ENCODE measurements at regions not wholly inside any gene's neighbourhood (a gene's known extent, or its start where the extent isn't known, plus 50 kb on each side); places are given as distances from the start of the nearest gene placed in this dataset.

- TF ChIP-seq CTCF (IDR thresholded peaks at IDR 0.05), result no peak
- ATAC-seq, result no peak
Measured at GRCh38 chr6:87846434-87846833, 144.4 kb upstream of the AKIRIN2 start.

GRCh38 chr6:87840324-87840723 lies 138.3 kb upstream of the AKIRIN2 start:
- no peak for TF ChIP-seq CTCF (IDR thresholded peaks at IDR 0.05)
- ATAC-seq (no peak), FAIRE-seq (no peak), DNase-seq (no peak)
- H3K27me3 ChIP-seq, result no peaks in the 10 kb centered on the region
- no peak overlapping the region for H3K4me3 ChIP-seq
- H3K36me3 ChIP-seq, result no peaks in the 10 kb centered on the region
- H3K4me1 ChIP-seq, result no peaks in the 10 kb centered on the region
- WGBS, 2 donors, result 90 to 91% methylated on average over 6 of the region's 6 CpGs
- H3K27ac ChIP-seq, result no peak overlapping the region
- intact Hi-C loops (cut with DNase I), result no loop called here
- H3K9me3 ChIP-seq, result no peaks in the 10 kb centered on the region

More at GRCh38 chr6:87846434-87846833, 144.4 kb upstream of the AKIRIN2 start:
- H3K36me3 ChIP-seq, result no peaks in the 10 kb centered on the region
- H3K27ac ChIP-seq, result no peak overlapping the region
- intact Hi-C loops (cut with DNase I), result no loop called here
- H3K4me1 ChIP-seq, result no peaks in the 10 kb centered on the region
- no peak overlapping the region for H3K4me3 ChIP-seq
- DNase-seq (no peak), FAIRE-seq (no peak)
- no peaks in the 10 kb centered on the region for H3K27me3 ChIP-seq
- no peaks in the 10 kb centered on the region for H3K9me3 ChIP-seq

- H3K4me3 ChIP-seq, result no peak overlapping the region
- WGBS, 2 donors, result 53 to 55% methylated on average over 2 of the region's 2 CpGs
Measured at GRCh38 chr6:87837876-87838275, 135.8 kb upstream of the AKIRIN2 start.

GRCh38 chr6:87837444-87837843 lies 135.4 kb upstream of the AKIRIN2 start:
- 80 to 83% methylated on average over 3 of the region's 3 CpGs for WGBS, 2 donors
- no peak for DNase-seq
- intact Hi-C loops (cut with DNase I), result no loop called here
- Histone ChIP-seq H3K27ac (no peak overlapping the region), H3K27me3 (no peaks in the 10 kb centered on the region), H3K4me1 (no peaks in the 10 kb centered on the region), H3K9me3 (no peaks in the 10 kb centered on the region), H3K36me3 (no peaks in the 10 kb centered on the region), H3K4me3 (no peak overlapping the region)
- TF ChIP-seq CTCF (IDR thresholded peaks at IDR 0.05), result no peak
- no peak for ATAC-seq
- FAIRE-seq, result no peak

More at GRCh38 chr6:87837876-87838275, 135.8 kb upstream of the AKIRIN2 start:
- TF ChIP-seq CTCF (IDR thresholded peaks at IDR 0.05), result no peak
- Histone ChIP-seq H3K27ac (no peak overlapping the region), H3K9me3 (no peaks in the 10 kb centered on the region), H3K4me1 (no peaks in the 10 kb centered on the region), H3K27me3 (no peaks in the 10 kb centered on the region), H3K36me3 (no peaks in the 10 kb centered on the region)
- intact Hi-C loops (cut with DNase I), result no loop called here
- DNase-seq, result no peak
- no peak for FAIRE-seq
- no peak for ATAC-seq

- H3K9me3 ChIP-seq, result no peaks in the 10 kb centered on the region
- H3K27ac ChIP-seq, result peak overlapping the region in 1 of 4 donors; percentile 41
- peak overlapping the region in 2 of 4 donors; percentile 34 to 41 for H3K4me3 ChIP-seq
- H3K27me3 ChIP-seq, result no peaks in the 10 kb centered on the region
- H3K4me1 ChIP-seq, result no peaks in the 10 kb centered on the region
- intact Hi-C loops (cut with DNase I), result no loop called here
- H3K36me3 ChIP-seq, result no peaks in the 10 kb centered on the region
- peak in 1 of 4 donors; percentile 20 for TF ChIP-seq CTCF (IDR thresholded peaks at IDR 0.05)
- ATAC-seq (peak; percentile 50 to 88 (median 81)), FAIRE-seq (peak; percentile 92), DNase-seq (no peak)
- WGBS, 2 donors, result 0 to 1% methylated on average over 6 of the region's 6 CpGs
Measured at GRCh38 chr6:87832025-87832825, 130.2 kb upstream of the AKIRIN2 start.
